Fibroblast of pulmonary artery (primary cell): ENCODE measurements at regions not wholly inside any gene's neighbourhood (a gene's known extent, or its start where the extent isn't known, plus 50 kb on each side); places are given as distances from the start of the nearest gene placed in this dataset.

Source experiments
- DNase-seq: peaks from one replicate; pipeline ENCODE4 v3.0.0-alpha.2; 2010; ENCODE audit warnings: low read depth
- H3K4me3 ChIP-seq: replicated peaks from 2 replicates; pipeline ENCODE4 v1.5.1; 2011; ENCODE audit warnings: low read depth, mild to moderate bottlenecking, control low read depth, low read length, moderate library complexity
- TF ChIP-seq, protein P1 (sequence below): IDR thresholded peaks from 2 replicates; pipeline ENCODE4 v1.5.1; 2011; ENCODE audit warnings: mild to moderate bottlenecking, control low read depth, low read length, inconsistent platforms; ENCODE audit errors: missing control alignments

DNA sequence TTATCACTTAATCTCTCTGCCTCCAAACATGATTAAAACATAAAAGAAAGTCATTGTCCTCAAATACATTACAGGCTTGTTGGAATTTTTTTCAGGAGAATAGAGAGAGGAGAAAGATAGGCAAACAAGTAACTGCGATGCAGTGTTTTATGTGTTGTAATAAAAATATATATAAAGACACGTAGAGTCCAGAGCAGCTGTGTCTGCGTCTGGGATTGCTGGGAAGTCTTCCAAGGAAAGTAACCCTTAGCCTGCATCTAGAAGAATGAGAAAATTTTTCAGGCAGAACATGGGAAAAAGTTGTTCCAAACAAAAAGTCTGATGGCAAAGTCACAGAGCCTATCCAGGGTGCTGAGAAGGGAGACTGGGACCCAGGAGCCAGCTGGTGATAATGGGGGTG is 91.8 kb upstream of the ST6GAL2 start:
- DNase-seq: peak; percentile 70
- H3K4me3 ChIP-seq: no peak overlapping the region
- TF ChIP-seq, protein P1, sequence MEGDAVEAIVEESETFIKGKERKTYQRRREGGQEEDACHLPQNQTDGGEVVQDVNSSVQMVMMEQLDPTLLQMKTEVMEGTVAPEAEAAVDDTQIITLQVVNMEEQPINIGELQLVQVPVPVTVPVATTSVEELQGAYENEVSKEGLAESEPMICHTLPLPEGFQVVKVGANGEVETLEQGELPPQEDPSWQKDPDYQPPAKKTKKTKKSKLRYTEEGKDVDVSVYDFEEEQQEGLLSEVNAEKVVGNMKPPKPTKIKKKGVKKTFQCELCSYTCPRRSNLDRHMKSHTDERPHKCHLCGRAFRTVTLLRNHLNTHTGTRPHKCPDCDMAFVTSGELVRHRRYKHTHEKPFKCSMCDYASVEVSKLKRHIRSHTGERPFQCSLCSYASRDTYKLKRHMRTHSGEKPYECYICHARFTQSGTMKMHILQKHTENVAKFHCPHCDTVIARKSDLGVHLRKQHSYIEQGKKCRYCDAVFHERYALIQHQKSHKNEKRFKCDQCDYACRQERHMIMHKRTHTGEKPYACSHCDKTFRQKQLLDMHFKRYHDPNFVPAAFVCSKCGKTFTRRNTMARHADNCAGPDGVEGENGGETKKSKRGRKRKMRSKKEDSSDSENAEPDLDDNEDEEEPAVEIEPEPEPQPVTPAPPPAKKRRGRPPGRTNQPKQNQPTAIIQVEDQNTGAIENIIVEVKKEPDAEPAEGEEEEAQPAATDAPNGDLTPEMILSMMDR: no peak

GRCh38 chr2:106978647-106979046 is 92.7 kb upstream of the ST6GAL2 start:
- H3K4me3 ChIP-seq: no peak overlapping the region
- no peak for DNase-seq
- TF ChIP-seq, protein P1: no peak

DNA sequence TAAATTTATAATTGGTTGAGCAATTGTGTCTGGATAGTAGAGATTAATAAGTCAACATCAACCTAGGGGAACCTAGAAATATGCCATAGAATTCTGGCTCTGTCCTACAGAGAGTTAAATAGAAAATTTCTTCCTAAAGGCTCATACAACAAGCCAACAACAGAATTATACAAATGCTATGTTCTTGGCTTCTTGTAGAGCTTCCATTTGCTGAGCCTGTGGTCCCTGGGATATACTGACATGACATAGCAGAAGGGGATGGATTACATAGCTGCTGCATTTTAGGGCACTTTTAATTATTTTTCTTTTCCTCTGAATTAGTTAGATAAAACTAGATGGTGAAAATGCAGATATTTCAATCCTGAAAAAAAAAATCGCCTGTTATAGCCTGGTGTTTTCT is 95.5 kb upstream of the ST6GAL2 start:
- TF ChIP-seq, protein P1: no peak
- no peak overlapping the region for H3K4me3 ChIP-seq
- DNase-seq: no peak

GRCh38 chr2:106982350-106982749 is 96.4 kb upstream of the ST6GAL2 start:
- TF ChIP-seq, protein P1: no peak
- H3K4me3 ChIP-seq: no peak overlapping the region
- peak; percentile 49 for DNase-seq

DNA sequence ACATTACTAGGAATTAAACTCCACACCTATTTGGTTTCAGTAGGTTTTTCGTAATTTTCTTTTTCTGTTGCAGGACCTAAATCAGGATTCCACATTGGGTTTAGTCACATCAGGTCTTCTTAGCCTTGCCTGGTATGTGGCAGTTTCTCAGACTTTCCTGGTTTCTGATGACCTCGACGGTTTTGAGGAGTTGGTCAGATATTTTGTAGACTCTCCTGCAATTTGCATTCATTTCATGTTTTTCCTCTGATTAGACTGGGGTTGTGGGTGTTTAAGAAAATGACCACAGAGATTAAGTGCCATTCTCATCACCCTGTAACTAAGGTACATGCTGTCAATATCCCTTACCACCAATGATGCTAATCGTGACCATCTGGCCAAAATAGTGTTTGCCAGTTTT is 97.3 kb upstream of the ST6GAL2 start:
- no peak overlapping the region for H3K4me3 ChIP-seq
- no peak for DNase-seq
- TF ChIP-seq, protein P1: no peak

GRCh38 chr2:106988361-106988760 is 102.4 kb upstream of the ST6GAL2 start:
- no peak for DNase-seq
- H3K4me3 ChIP-seq: no peak overlapping the region
- TF ChIP-seq, protein P1: no peak

- DNase-seq: peak; percentile 66
- TF ChIP-seq, protein P1: no peak
- no peak overlapping the region for H3K4me3 ChIP-seq
Observed at GRCh38 chr2:106990297-106990696, 104.3 kb upstream of the ST6GAL2 start.
